Ishikawa (cell line): ENCODE measurements at regions not wholly inside any gene's neighbourhood (a gene's known extent, or its start where the extent isn't known, plus 50 kb on each side); places are given as distances from the start of the nearest gene placed in this dataset.

Experiments used
- CEBPB ChIP-seq: IDR thresholded peaks from 2 replicates; pipeline ENCODE4 v1.6.1; 2012
- CREB1 ChIP-seq: IDR thresholded peaks from 2 replicates; pipeline ENCODE4 v1.6.1; 2012; ENCODE audit warnings: low read depth
- EGR1 ChIP-seq: IDR thresholded peaks from 2 replicates; pipeline ENCODE4 v1.6.1; 2012
- EP300 ChIP-seq: IDR thresholded peaks from 2 replicates; pipeline ENCODE4 v1.6.1; 2012; ENCODE audit warnings: borderline replicate concordance
- FOXM1 ChIP-seq: IDR thresholded peaks from 2 replicates; pipeline ENCODE4 v1.6.1; 2012; ENCODE audit warnings: low read depth, borderline replicate concordance
- TAF1 ChIP-seq: IDR thresholded peaks from 2 replicates; pipeline ENCODE4 v1.6.1; 2012; ENCODE audit warnings: low read depth, mild to moderate bottlenecking
- TCF12 ChIP-seq: IDR thresholded peaks from 2 replicates; pipeline ENCODE4 v1.6.1; 2012; ENCODE audit warnings: low read depth
- YY1 ChIP-seq: IDR thresholded peaks from 2 replicates; pipeline ENCODE4 v1.6.1; 2012; ENCODE audit warnings: low read depth
- TF ChIP-seq, protein P1 (sequence below): IDR thresholded peaks from 2 replicates; pipeline ENCODE4 v1.6.1; 2012; ENCODE audit warnings: low read depth, mild to moderate bottlenecking
- TF ChIP-seq, protein P2 (sequence below): IDR thresholded peaks from 2 replicates; pipeline ENCODE4 v1.6.1; 2012
- TF ChIP-seq, protein P3 (sequence below): IDR thresholded peaks from 2 replicates; pipeline ENCODE4 v1.6.1; 2012

DNA sequence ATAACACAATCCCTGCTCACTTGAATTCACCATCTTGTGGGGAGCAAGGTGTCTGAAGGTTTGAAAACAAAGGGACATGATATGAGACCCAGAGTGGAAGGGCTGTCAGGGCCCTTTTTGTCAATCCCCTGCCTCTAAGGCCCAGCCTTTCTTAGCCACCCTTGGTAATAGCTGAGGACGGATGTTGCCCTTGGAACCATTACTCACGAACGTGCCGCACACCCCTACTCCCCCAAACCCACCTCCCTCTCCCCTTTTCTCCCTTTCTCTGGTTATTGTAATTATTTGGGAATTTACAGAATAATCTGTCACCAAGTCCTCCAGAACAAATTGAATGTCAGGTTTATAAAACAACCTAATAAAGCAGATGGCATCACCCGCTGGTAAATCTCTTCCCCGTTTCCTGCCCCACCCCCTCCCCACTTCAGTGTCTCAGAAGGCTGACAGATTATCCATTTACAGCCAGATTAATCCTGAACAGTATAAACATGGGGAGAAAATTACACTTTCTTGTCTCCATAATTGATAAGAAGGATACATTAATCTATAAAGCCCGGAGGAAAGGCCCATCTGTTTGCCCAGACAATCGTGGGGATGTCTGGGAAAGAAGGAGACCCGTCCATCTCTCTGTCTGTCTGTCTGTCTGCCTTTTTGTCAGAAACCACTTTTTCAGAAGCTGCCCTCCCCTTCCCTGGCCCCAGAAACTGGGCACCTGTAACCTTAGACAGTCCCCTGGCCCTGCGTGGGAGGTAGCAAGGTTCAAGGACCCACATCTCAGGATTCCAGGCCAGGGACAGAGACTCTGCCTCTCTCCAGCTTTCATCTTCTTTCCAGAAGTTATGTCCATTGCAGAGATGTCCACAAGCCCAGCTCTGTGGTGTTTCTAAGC is 60.6 kb upstream of the CD34 start:
- TF ChIP-seq CEBPB: no peak

DNA sequence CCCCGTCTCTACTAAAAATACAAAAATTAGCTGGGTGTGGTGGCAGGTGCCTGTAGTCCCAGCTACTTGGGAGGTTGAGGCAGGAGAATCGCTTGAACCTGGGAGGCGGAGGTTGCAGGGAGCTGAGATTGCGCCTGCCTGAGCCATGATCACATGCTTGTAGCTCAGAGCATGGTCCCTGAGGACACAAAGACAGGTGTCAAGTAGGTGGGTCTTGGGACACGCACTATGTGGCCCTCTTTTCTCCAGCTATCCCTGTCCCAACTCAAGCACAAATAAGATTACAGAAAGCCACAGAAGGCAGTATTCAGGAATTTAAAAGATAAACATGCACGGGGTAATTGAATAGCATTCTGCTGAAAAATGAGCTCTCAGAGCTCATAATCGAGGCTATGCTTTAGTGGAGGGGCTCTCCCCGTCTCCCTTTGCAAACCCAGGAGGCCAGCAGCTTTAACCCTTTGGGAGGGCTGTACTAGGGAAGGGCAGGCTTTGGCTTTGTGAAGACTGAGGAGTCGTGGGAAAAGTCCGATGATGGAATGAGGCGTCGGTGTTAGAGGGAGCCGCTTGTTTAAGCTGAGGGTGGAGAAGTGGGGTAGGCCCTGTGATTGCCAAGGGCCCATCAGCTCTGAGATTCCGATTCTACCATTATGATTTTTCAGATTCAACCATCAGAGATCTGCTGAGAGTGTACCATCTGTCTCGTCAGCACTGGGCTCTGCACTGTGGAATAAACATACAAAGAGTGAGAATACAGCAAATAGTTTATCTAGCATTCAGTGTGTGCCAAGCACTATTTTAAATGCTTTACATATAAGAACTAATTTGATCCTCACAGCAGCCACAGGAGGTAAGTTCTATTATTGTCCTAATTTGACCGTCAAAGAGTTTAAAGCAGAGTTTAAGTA is 59.7 kb upstream of the CD34 start:
- TF ChIP-seq CREB1 (no peak), TCF12 (no peak), TAF1 (no peak), FOXM1 (no peak), YY1 (no peak)
- TF ChIP-seq, protein P1, sequence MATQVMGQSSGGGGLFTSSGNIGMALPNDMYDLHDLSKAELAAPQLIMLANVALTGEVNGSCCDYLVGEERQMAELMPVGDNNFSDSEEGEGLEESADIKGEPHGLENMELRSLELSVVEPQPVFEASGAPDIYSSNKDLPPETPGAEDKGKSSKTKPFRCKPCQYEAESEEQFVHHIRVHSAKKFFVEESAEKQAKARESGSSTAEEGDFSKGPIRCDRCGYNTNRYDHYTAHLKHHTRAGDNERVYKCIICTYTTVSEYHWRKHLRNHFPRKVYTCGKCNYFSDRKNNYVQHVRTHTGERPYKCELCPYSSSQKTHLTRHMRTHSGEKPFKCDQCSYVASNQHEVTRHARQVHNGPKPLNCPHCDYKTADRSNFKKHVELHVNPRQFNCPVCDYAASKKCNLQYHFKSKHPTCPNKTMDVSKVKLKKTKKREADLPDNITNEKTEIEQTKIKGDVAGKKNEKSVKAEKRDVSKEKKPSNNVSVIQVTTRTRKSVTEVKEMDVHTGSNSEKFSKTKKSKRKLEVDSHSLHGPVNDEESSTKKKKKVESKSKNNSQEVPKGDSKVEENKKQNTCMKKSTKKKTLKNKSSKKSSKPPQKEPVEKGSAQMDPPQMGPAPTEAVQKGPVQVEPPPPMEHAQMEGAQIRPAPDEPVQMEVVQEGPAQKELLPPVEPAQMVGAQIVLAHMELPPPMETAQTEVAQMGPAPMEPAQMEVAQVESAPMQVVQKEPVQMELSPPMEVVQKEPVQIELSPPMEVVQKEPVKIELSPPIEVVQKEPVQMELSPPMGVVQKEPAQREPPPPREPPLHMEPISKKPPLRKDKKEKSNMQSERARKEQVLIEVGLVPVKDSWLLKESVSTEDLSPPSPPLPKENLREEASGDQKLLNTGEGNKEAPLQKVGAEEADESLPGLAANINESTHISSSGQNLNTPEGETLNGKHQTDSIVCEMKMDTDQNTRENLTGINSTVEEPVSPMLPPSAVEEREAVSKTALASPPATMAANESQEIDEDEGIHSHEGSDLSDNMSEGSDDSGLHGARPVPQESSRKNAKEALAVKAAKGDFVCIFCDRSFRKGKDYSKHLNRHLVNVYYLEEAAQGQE: no peak
- TF ChIP-seq, protein P2, sequence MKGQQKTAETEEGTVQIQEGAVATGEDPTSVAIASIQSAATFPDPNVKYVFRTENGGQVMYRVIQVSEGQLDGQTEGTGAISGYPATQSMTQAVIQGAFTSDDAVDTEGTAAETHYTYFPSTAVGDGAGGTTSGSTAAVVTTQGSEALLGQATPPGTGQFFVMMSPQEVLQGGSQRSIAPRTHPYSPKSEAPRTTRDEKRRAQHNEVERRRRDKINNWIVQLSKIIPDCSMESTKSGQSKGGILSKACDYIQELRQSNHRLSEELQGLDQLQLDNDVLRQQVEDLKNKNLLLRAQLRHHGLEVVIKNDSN: no peak

DNA sequence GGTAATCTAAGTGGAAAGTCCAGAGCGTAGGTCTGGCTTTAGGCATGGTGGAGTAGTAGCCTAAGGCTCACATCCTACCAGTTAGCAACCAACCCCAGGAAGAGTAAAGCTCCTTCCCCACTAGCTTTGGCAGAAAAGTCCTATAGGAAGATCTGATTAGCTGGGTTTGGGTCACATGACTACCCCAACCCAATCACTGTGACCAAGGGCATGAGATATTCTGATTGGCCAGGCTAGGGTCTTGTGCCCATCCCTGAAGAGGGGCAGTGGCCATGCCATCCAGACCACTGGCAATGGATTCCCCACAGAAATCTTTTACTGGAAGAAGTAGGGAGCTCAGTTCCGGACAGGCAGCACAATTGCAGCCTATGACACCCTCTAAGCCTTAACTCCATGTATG is 58.6 kb upstream of the CD34 start:
- no peak for TF ChIP-seq FOXM1
- TF ChIP-seq, protein P2: 0 out of 2 replicates have a peak, but pooled peaks have one; percentile 36

DNA sequence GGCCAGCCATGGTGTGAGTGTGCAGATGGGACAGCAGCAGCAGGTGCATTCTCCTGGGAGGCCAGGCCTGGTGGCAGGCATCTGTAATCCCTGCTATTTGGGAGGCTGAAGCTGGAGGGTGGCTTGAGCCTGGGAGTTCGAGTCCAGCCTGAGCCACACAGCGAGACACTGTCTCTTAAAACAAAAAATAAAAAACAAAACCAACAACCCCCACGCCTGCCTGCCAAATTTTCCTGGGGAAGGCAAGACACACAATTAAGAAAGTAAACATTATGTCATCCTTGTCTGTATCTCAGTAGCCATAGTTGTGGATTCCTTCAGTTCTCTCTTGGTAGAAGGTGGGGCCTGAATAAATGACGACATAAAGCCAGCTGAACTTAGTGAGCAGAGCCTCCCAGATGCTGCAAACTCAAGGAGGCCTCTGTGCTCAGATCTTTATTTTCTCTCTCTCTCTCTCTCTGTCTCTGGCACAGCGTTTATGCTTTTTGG is 57.6 kb upstream of the CD34 start:
- no peak for TF ChIP-seq TCF12
- TF ChIP-seq CREB1: no peak
- no peak for TF ChIP-seq CEBPB
- TF ChIP-seq, protein P3, sequence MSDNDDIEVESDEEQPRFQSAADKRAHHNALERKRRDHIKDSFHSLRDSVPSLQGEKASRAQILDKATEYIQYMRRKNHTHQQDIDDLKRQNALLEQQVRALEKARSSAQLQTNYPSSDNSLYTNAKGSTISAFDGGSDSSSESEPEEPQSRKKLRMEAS: no peak
- no peak for TF ChIP-seq FOXM1
- no peak for TF ChIP-seq TAF1
- TF ChIP-seq, protein P2: no peak

DNA sequence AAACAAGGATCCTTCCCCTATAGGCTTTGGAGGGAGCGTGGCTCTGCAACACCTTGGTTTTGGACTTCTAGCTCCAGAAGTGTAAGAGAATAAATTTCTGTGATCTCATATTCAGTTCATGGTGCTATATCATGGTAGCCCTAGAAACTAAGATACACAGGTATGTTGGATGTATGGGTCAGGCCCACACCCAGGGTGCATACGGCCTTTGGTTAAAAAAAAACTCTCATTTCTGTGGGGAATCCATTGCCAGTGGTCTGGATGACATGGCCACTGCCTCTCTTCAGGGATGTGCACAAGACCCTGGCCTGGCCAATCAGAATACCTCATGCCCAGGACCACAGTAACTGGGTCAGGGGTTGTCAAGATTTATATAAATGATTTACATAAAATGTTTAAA is 56.8 kb upstream of the CD34 start:
- no peak for TF ChIP-seq EGR1
- no peak for TF ChIP-seq CEBPB
- TF ChIP-seq, protein P2: no peak
- no peak for TF ChIP-seq YY1

DNA sequence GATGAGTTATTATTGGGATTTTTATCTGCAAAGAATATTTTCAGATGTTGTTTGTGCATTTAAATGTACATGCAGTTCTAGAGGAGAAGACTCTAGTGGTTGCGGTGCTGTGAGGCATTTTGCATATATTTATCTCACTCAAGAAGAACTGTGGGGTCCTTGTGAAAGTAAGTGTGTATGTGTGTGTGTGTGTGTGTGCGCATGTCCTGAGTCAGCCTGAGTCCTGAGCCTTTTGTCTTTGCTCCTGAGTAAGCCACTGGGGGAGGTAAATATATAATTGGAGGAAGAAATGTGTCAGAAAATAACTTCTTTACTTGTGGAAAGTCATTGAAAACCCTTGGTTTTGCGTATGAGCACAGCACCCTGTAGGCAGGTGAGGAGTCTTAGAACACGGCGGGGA is 55.6 kb upstream of the CD34 start:
- TF ChIP-seq, protein P2: no peak
- TF ChIP-seq TAF1 (no peak), EP300 (no peak)
- TF ChIP-seq, protein P3: no peak
